HTR-8/SVneo (cell line): ENCODE measurements at regions not wholly inside any gene's neighbourhood (a gene's known extent, or its start where the extent isn't known, plus 50 kb on each side); places are given as distances from the start of the nearest gene placed in this dataset.

Experiments used
- DNase-seq: peaks from one replicate; pipeline ENCODE4 v3.0.0; 2011; ENCODE audit warnings: low spot score, mixed read lengths; ENCODE audit not compliant: insufficient read length
- FAIRE-seq: peaks from 2 replicates; lab custom pipeline; 2011; peaks lifted over from hg19 to GRCh38; lab: Jason Lieb, UNC

DNA sequence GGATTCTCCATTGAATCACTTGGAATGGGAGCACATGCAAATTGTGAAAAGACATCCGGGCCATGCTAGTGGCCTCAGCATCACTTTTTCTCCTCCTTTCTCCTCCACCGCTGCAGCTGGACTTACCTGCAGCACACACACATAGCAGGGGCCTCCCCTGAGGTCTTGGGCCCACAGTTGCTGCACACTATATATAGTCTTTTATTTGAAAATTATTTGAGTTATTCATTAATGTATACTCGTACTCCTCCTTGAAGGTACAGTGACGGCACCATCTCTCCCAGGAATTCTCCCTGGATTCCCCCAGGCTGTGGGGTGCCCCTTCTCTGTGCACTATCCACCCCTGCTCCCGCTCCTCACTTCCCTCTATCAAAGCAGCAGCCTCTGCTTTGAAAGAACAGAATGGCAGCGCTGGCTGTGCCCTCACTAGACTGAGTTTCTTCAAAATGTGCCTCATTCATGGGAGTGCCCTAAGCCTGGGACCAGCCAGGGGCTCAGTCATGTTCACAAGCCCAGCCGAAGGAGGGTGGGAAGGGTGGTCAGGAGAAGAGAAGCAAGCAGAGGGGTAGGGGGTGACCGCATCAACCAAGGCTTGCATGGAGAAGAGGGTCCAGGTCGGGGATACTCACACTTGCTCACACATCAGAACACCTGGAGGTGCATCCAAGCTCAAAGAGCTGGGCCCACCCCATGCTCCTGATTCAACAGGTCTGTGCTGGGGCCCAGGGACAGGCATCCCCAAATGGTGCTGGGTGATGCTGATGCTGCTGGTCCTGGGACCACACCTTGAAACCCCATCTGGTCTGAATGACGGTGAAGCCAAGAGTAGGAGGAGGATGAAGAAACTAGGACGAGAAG, 156.2 kb upstream of the ZMIZ1 start:
- no peak for FAIRE-seq

DNA sequence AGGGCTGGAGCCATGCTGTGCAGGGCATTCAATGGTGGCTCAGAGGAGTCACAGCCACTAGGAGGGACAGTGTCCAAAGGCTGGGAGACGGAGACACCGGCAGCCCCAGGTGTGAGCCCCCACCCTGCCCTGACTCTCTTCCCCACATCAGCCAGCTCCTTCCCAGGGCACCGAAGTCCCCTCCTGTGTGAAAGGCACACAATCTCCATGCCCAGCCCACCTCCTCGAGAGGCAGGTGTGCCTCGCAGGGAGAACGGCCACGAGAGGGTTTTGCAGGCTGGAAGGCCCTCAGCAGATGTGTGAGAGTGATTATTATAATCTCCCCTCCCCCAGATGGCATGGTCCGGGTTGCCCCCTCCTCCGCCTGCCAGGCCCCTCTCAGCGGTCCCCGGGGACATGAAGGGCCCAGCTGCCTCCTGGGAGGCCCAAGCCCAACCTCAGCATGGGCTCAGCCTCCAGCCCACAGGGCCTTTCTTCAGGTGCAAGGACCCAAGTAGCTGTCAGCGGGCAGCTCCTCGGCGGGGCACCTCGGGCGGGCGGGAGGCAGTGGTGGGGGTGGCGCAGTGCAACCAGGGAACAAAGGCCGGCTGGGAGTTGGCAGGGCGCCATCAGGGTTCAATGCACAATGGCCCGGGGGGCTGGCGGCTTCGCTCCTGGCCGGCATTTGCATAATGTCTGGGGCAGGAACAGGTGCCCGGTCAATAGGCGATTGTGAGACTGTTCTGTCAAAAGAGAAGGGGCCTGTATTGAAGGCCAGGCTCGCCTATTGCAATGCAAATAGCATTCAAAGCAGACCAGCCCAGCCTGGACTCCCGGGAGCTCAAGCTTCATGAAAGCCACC, 155.3 kb upstream of the ZMIZ1 start:
- FAIRE-seq (no peak), DNase-seq (no peak)

More for the DNA sequence above, 156.2 kb upstream of the ZMIZ1 start:
- no peak for DNase-seq

DNA sequence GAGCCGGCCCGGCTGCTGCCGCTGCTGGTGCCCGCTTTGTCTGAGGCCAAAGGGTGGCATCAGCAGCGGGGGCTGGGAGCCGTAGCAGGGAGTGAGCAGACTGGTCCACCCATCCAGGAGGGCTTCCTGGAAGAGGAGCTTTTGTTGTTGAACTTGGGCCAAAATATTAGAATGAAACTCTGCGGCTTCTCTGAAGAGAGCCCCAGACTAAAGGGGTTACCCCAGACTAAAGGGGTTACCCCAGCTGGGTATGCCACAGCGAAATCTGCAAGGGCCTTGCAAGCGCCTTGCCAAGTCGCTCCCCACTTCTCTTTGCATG, 154.7 kb upstream of the ZMIZ1 start:
- no peak for DNase-seq

DNA sequence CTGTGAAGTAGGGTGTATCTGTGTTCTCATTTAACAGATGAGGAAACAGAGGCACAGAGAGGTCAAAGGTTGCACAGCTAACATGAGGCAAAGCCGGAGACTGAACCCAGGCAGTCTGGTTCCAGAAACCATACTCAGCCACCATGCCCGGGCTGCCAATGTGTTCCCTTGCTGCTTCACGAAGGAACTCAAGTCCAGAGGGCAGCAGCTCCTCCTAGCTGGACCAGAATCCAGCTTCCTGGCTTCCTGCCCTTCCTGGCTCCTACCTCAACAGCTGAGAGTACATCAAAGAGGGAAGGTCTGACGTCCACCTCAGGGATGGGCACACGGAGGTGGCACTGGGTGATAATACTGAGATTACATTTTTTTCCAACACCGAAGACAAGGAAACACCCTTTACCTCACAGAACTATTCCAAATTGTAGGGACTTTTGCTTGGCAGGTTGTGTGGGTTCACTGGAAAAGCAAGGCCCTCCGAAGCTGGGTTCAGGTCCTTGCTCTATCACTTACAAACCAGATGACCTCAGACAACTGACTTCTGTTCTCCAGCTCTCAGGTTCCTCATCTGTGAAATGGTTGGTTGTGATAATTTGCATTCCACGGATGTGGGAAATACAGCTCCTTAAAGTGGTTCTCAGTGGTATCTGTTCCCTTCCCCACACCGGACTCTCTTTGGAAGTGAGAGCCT, 154.1 kb upstream of the ZMIZ1 start:
- FAIRE-seq: no peak
- DNase-seq: no peak

More for the DNA sequence above, 154.7 kb upstream of the ZMIZ1 start:
- FAIRE-seq: no peak

DNA sequence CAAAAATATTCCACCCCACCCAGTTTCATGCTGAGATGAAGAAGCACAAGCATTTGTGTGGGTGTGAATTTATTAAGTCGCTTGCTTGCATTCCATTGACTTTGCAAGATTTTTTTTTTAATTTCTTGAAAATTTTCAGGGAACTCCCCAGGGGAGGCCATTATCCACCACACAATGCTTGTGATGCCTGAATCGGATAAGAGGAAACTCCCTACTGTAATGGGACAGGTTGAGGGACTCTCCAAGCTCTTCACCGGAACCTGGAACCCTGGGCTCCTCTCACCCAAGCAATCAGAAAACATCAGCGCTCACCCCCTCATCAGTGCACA, 153.6 kb upstream of the ZMIZ1 start:
- DNase-seq (no peak), FAIRE-seq (no peak)

DNA sequence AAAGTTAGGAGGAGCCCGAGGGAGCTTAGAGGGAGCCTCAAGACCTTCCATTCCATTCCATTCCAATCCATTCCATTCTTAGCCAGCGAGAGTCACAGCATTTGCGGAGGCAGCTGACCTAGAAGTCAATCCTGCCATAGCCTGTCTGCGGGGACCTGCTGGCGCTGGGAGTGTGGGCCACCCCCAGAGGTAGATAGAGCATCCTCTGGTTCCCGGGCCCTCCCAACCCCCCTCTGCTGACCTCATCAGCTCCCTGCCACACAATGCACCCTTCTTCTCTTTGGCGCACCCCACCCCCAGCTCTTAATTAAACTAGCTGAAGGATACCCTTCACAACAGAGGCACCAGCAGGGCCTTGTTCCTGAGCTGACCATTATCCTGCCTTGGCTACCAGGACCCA, 152.5 kb upstream of the ZMIZ1 start:
- FAIRE-seq: no peak
- no peak for DNase-seq

DNA sequence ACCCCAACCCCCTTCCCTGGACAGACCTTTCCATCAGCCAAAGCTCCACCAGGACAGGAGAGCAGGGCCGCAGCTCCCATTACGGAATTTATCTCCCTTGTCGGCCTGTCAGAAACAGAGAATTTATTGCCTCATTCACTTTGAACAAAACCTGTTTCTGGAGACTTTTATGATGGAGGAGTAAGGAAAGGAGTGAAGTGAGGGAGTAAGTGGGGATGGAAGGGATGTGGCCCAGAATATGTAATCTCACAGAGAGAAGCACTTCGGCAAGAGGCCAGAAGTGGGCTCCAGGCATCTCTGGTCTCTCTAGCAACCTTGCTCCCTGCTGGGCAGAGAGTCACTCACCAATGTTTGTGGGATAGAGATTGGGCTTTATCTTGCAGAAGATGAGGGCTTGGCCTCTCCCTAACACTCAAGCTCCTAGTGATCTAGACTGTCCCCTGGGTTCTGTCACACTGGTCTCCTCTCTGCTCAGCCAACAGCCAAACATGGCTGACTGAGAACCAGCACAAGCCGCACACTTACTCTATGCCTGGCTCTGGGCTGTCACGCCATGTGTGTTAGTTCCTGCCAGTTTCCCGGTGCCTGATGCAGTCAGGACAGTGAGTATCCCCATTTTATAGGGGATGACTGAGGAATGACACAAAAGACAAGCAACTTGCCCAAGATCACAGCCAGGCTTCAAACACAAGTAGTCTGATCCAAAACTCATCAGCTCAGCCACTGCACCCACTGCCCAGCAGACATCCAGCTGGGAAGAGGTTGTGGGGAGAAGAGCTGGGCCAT, 149.4 kb upstream of the ZMIZ1 start:
- FAIRE-seq (no peak), DNase-seq (no peak)

DNA sequence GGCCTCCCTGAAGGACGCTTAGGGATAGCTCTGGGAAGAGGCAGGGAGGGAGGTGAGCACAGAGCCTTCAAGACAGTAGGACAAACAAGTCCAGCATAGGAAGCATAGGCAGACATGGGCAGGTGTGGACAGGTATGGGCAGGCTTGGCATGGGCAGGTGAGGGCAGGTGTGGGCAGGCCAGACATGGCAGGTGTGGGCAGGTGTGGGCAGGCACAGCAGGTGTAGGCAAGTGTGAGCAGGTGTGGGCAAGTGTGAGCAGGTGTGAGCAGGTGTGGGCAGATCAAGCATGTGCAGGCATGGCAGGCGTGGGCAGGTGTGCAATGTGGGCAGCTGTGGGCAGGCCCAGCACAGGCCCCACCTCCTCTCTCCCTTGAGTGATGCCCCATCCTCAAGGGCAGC, 148.8 kb upstream of the ZMIZ1 start:
- no peak for FAIRE-seq
- DNase-seq: no peak

DNA sequence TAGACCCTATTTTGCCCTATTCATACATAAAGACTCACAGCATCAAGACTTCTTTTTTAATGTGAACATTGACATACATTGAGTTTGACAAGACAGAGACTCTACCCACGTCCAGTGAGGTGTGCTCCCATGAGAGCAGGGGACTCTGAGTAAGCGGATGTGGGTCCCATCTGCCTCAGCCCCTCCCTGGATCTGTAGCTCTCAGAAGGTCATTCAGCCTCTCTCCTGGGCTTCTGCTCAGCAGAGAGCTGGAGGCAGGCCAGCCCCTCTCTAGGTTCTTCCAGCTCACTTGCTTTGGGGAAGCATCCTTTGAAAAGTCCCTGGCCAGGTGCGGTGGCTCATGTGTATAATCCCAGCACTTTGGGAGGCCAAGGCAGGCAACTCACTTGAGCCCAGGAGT, 146.9 kb upstream of the ZMIZ1 start:
- FAIRE-seq (no peak), DNase-seq (no peak)

DNA sequence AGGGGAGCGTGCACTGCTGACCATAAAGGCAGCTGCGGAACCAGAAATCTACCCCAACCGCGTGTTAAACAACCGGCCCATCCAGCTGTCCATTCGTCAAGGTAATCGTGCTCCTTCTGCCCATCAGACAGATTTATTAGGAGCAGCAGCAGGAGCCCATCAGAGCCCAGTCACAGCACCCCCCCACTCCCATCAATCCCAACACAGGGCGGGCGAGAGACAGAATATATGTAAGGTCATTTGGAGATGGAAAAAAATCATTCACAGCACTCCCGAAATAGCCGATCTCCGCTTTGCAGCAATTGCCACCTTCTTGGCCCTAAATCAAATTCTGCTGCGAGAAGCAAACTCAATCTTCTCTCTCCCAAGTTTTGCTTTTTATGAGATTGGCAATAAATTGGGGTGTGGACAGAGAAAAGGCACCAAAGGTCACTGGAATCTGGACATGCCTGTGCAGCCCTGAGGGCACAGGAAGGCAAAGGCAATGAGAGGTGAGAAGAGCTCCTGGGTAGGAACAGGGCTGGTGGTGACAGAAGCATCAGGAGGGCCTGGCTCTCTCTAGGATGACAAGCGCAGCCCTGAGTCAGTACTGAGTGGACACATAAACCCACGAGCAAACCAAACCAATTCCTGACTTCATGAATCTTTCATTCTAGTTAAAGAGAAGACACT, 145.0 kb upstream of the ZMIZ1 start:
- FAIRE-seq: no peak
- no peak for DNase-seq

DNA sequence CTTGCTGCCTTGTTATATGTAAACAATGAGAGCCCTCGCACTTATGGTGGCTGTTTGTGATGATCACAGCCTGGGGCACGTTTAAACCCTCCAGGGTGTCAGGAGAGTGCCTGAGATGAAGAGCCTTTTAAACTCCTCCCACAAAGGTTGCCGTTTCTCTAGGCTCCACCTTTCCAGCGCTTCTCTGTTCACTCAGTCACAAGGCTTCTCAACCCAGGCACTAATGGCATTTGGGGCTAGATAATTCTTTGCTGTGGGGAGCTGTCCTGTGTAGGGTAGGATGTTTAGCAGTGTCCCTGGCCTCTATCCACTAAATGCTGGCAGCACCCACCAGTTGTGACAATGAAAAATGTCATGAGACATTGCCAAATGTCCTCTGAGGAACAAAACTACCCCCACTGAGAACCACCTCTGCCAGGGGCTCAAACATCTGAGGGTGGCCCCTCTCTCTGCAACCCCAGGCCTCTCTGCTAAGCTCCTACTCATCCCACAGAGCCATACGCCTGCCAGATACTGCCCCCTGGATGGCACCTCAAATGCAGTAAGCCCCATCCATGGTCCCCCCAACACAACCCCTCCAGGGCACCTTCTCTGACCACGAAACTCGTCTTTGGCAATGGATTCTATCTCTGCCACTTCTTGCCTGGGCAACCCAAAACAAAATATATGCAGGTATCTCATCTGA, 144.3 kb upstream of the ZMIZ1 start:
- DNase-seq: no peak
- FAIRE-seq: no peak

DNA sequence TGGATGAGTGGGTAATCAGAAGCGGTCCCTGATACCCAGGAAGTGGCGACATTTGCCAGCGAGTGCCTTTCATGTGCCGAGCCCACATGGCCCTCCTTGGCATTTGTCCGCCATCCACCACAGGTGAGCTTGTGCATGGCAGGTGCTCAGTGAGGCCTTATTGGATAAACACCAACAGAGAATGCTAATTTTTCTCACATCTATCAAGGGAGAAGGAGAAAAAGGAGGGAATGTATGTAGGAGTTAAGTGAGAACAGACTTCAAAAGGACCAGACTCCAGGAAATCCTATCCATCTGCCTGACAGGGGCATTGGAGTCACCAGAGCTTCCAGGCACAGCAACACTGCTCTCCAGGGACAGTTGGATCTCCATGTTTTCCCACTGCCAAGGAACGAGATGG, 143.5 kb upstream of the ZMIZ1 start:
- no peak for FAIRE-seq

DNA sequence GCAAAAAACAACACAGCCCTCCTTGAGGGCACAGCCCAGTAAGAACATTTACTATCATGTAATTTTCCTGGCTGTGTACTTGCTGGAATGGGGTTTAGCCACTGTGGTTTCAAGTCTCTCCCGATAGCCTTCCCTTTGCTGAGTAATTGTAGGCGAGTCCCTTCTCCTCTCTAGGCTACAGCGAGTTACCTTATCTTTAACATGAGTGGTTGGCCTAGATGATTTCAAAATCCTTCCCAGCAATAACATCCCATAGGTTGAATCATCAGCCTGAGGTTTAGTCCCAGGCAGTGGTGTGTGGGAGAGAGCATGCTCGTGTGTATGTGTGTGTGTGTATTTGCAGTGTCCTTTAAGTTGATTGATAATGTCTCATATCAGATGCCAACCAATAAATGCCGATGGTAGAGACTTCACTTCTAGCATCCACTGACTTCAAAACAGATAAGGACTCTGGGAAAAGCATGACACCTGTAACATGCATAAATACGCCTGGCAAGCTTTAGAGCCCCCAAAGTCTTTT, 142.9 kb upstream of the ZMIZ1 start:
- no peak for FAIRE-seq
- DNase-seq: peak; percentile 72

More for the DNA sequence above, 143.5 kb upstream of the ZMIZ1 start:
- no peak for DNase-seq

DNA sequence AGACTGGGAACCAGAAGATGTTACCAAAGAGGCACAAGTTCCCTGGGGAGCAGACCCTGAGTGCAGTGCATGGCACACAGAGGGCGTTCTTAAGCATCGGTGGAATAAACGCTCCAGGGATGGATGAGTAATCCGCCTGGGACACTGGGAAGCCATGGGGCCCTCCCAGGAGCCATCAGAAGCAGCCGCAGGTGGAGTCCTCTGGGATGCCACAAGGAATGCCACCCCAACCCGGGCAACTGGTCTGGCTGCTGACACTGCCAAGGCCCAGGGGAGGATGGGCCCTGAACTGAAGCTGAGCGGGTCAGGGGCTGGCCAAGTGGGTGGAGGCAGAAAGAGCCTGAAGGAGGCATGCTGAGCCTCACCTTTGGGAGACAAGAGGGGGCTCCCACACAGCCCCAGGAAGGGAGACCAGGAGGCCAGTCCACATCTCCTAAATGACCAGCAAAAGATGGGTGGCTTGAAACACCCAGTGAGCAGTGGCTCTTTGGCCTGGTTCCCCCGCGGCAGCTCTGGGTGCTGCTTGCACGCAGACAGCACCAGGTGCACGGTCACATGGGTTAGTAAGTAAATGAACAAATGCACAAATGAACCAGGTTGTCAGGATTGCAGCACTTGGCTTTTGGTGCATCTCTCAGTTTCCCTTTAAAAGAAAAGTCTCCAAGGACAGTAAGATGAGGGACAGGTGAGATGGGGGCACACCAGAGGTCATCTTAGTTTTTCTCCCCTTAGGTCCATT, 141.3 kb upstream of the ZMIZ1 start:
- no peak for FAIRE-seq
- no peak for DNase-seq

DNA sequence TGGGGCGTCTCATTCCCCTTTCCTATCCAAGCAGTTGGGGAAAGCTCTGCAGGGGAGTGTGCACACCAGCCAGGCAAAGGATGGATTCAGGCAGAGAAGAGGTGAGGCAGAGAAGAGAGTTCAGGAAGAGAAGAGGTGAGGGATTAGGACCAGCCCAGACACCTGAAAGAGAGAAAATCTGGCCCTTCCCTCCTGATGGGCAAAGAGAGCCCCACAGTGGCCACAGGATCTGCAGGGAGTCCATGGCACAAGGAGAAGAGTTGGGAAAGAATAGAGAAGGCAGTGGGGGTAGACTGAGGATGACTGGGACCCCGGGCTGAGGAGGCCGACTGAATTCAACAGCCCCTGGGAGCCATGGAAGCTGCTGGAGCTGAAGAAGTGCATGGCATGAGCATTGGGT, 140.4 kb upstream of the ZMIZ1 start:
- DNase-seq (no peak), FAIRE-seq (no peak)

DNA sequence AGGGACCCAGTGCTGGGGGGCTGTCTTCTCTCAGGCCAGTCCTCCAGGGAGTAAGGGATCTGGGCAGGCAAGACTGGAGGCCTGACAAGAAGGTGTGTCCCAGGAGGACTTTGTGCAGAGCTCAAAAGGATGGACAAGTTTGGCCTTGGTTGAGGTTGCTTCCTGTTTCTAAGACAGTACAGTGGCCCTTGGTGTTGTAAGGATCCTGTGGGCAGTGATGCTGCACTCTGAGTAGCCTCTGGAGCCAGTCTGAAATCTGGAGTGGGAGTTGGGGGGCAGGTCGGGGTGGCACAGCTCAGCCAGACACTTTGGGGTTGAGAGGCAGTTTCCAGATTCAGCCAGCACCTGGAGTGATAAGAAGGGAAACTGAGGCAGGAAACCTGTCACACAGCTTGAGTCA, 139.2 kb upstream of the ZMIZ1 start:
- FAIRE-seq (no peak), DNase-seq (no peak)

DNA sequence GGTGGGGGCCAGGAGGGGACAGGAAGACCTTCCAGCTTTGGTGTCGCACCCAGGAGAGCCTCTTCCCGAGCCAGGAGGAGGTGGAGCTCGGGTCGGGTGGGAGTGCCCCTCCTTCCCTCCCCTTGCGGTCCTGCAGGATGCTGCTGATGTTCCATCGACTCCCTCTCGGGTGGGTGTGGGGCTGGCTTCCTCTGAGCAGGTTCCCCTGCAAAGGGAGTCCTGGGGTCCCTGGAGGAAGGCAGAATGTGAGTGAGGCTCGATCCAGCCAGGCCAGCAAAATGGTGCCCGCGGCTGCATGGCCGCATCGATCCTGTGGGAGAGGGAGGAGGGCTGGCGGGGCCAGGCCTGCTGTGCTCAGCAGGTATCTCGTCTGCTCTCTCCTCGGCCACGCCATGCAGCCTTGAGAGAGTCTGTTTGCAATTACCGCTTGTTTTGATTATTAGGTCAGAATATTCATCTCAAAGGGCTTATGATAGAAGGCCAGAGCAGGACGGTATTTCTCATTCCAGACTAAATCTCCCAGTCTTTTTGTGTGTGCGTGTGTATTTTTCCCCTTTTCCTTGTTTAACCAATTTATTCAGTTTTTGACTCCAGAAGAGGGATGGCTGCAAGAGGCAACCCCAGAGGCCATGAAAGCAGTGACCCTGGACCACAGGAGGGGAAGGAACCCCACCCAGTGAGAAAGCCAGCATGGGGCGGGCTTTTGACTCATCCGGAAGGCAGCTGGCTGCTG, 137.3 kb upstream of the ZMIZ1 start:
- FAIRE-seq: no peak
- peak; percentile 18 for DNase-seq

DNA sequence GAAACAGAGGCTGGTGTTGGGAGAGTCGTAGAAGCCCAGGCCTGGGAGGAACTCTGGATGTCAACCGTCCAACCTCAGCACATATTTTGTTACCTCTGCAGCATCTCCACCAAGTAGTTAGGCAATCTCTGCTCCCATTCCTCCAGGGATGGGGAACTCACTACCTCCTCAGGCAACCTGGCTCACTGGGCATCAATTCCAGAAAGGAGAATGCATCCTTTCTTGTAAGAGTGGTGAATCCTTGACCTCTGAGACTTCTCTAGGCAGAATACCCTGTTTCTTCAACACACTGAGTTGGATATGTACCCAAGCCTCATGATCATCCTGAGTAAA, 136.7 kb upstream of the ZMIZ1 start:
- FAIRE-seq (no peak), DNase-seq (no peak)
